ENCODE measurements at regions not wholly inside any gene's neighbourhood (a gene's known extent, or its start where the extent isn't known, plus 50 kb on each side); places are given as distances from the start of the nearest gene placed in this dataset.

DNA sequence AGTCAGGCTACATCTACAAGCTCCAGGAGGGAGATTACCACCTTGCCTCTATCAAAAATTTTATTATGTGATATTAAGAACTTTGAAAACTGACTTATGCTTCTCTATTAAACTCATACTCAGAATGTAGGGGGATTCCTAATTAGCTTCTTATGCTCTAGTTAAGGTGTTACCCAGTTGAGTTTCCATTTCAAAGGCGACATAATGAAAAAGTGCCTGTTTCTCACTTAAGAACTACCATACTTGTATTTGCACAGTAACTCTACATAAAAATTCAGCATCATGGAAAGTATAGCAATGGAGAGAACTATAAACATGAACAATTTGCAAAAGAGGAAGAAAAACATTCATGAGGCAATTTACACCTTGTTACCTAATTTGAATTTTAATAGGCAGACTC, 739.1 kb downstream of the ZPLD1 start:
- POLR2A ChIA-PET = no interaction called here
- TF ChIP-seq SP1 (IDR thresholded peaks at IDR 0.05) = no peak
- no peak for TF ChIP-seq ZNF384 (IDR thresholded peaks at IDR 0.05)
- TF ChIP-seq FOXA1 (IDR thresholded peaks at IDR 0.05) = no peak
- no peak for TF ChIP-seq LEF1 (IDR thresholded peaks at IDR 0.05; ENCODE audit: borderline replicate concordance)
- TF ChIP-seq L3MBTL2 (conservative IDR thresholded peaks at IDR 0.05) = no peak
- no peak for TF ChIP-seq FOXM1 (IDR thresholded peaks at IDR 0.05; ENCODE audit: borderline replicate concordance)
- no peak for TF ChIP-seq PKNOX1 (IDR thresholded peaks at IDR 0.05)
- no peak for TF ChIP-seq TARDBP (IDR thresholded peaks at IDR 0.05)
- no peak for TF ChIP-seq HDGF (IDR thresholded peaks at IDR 0.05; ENCODE audit: borderline replicate concordance)
- no peak for TF ChIP-seq FOXK2 (IDR thresholded peaks at IDR 0.05)
- no peak for TF ChIP-seq BHLHE40 (IDR thresholded peaks at IDR 0.05; ENCODE audit: borderline replicate concordance)
- no peak for TF ChIP-seq ARNT (IDR thresholded peaks at IDR 0.05)
- TF ChIP-seq NFRKB (IDR thresholded peaks at IDR 0.05) = no peak
- no peak for TF ChIP-seq CTBP1 (IDR thresholded peaks at IDR 0.05; ENCODE audit: borderline replicate concordance)
- TF ChIP-seq ELF4 (IDR thresholded peaks at IDR 0.05) = no peak
- no peak for TF ChIP-seq SUZ12 (IDR thresholded peaks at IDR 0.05)
- CTCF ChIA-PET = no interaction called here
- no peak for DNase-seq (ENCODE audit: extremely low spot score)

- TF ChIP-seq ELF4 (IDR thresholded peaks at IDR 0.05) (no peak), ZNF384 (IDR thresholded peaks at IDR 0.05) (no peak), FOXA1 (IDR thresholded peaks at IDR 0.05) (no peak), FOXK2 (IDR thresholded peaks at IDR 0.05) (no peak), TARDBP (IDR thresholded peaks at IDR 0.05) (no peak)
- ChIA-PET CTCF (no interaction called here), POLR2A (no interaction called here)
- DNase-seq (ENCODE audit: extremely low spot score) = no peak
These were observed 746.3 kb downstream of the ZPLD1 start for GRCh38 chr3:103181160-103181559.

GRCh38 chr3:103184772-103185171, 750.0 kb downstream of the ZPLD1 start:
- ChIA-PET POLR2A (no interaction called here), CTCF (no interaction called here)
- TF ChIP-seq LEF1 (IDR thresholded peaks at IDR 0.05; ENCODE audit: borderline replicate concordance) (no peak), TARDBP (IDR thresholded peaks at IDR 0.05) (no peak), FOXA1 (IDR thresholded peaks at IDR 0.05) (no peak), ARNT (IDR thresholded peaks at IDR 0.05) (no peak), HDGF (IDR thresholded peaks at IDR 0.05; ENCODE audit: borderline replicate concordance) (no peak), FOXM1 (IDR thresholded peaks at IDR 0.05; ENCODE audit: borderline replicate concordance) (no peak), ELF4 (IDR thresholded peaks at IDR 0.05) (no peak), SP1 (IDR thresholded peaks at IDR 0.05) (no peak), BHLHE40 (IDR thresholded peaks at IDR 0.05; ENCODE audit: borderline replicate concordance) (no peak), FOXK2 (IDR thresholded peaks at IDR 0.05) (no peak), SUZ12 (IDR thresholded peaks at IDR 0.05) (no peak), PKNOX1 (IDR thresholded peaks at IDR 0.05) (no peak), L3MBTL2 (conservative IDR thresholded peaks at IDR 0.05) (no peak), NFRKB (IDR thresholded peaks at IDR 0.05) (no peak)
- DNase-seq (ENCODE audit: extremely low spot score) = no peak

GRCh38 chr3:103189941-103190340, 755.1 kb downstream of the ZPLD1 start:
- ChIA-PET POLR2A (no interaction called here), CTCF (no interaction called here)
- DNase-seq (ENCODE audit: extremely low spot score) = no peak
- TF ChIP-seq HDGF (IDR thresholded peaks at IDR 0.05; ENCODE audit: borderline replicate concordance) = no peak

- no peak for DNase-seq (ENCODE audit: extremely low spot score)
- POLR2A ChIA-PET = no interaction called here
- CTCF ChIA-PET = no interaction called here
- no peak for TF ChIP-seq SUZ12 (IDR thresholded peaks at IDR 0.05)
- no peak for TF ChIP-seq LEF1 (IDR thresholded peaks at IDR 0.05; ENCODE audit: borderline replicate concordance)
- TF ChIP-seq FOXM1 (IDR thresholded peaks at IDR 0.05; ENCODE audit: borderline replicate concordance) = no peak
- TF ChIP-seq ARNT (IDR thresholded peaks at IDR 0.05) = no peak
- TF ChIP-seq FOXA1 (IDR thresholded peaks at IDR 0.05) = no peak
- TF ChIP-seq L3MBTL2 (conservative IDR thresholded peaks at IDR 0.05) = no peak
- TF ChIP-seq NFRKB (IDR thresholded peaks at IDR 0.05) = no peak
- TF ChIP-seq SP1 (IDR thresholded peaks at IDR 0.05) = no peak
- no peak for TF ChIP-seq HDGF (IDR thresholded peaks at IDR 0.05; ENCODE audit: borderline replicate concordance)
- TF ChIP-seq ZNF384 (IDR thresholded peaks at IDR 0.05) = no peak
- no peak for TF ChIP-seq BHLHE40 (IDR thresholded peaks at IDR 0.05; ENCODE audit: borderline replicate concordance)
- no peak for TF ChIP-seq CTBP1 (IDR thresholded peaks at IDR 0.05; ENCODE audit: borderline replicate concordance)
- no peak for TF ChIP-seq PKNOX1 (IDR thresholded peaks at IDR 0.05)
These were observed 760.4 kb downstream of the ZPLD1 start for GRCh38 chr3:103195216-103195615.

GRCh38 chr3:103203441-103203840, 768.6 kb downstream of the ZPLD1 start:
- ChIA-PET CTCF (no interaction called here), POLR2A (no interaction called here)
- DNase-seq (ENCODE audit: extremely low spot score) = no peak
- no peak for TF ChIP-seq BHLHE40 (IDR thresholded peaks at IDR 0.05; ENCODE audit: borderline replicate concordance)
- TF ChIP-seq FOXM1 (IDR thresholded peaks at IDR 0.05; ENCODE audit: borderline replicate concordance) = no peak
- TF ChIP-seq NFRKB (IDR thresholded peaks at IDR 0.05) = no peak
- TF ChIP-seq SUZ12 (IDR thresholded peaks at IDR 0.05) = no peak
- no peak for TF ChIP-seq ELF4 (IDR thresholded peaks at IDR 0.05)
- TF ChIP-seq HDGF (IDR thresholded peaks at IDR 0.05; ENCODE audit: borderline replicate concordance) = no peak
- no peak for TF ChIP-seq TARDBP (IDR thresholded peaks at IDR 0.05)
- no peak for TF ChIP-seq LEF1 (IDR thresholded peaks at IDR 0.05; ENCODE audit: borderline replicate concordance)
- no peak for TF ChIP-seq FOXK2 (IDR thresholded peaks at IDR 0.05)

DNA sequence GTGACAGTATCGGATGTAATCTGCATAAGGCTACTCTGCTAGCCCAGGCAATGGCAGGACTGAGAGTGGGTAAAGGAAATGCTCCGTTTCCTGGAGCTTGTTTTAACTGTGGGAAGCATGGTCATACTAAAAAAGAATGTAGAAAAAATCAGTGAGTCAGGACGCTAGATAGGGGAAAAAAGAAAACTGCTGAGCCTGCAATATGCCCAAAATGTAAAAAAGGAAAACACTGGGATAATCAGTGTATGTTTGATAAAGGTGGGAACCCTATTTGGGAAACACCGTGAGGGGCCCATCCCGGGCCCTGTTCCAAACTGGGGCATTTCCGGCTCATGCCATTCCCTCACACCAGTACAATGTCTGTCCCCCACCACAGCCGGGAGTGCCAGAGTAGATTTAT, 775.8 kb downstream of the ZPLD1 start:
- TF ChIP-seq FOXM1 (IDR thresholded peaks at IDR 0.05; ENCODE audit: borderline replicate concordance) = no peak
- TF ChIP-seq TARDBP (IDR thresholded peaks at IDR 0.05) = no peak
- TF ChIP-seq SP1 (IDR thresholded peaks at IDR 0.05) = no peak
- TF ChIP-seq ZNF384 (IDR thresholded peaks at IDR 0.05) = no peak
- TF ChIP-seq ELF4 (IDR thresholded peaks at IDR 0.05) = no peak
- no peak for TF ChIP-seq FOXK2 (IDR thresholded peaks at IDR 0.05)
- TF ChIP-seq FOXA1 (IDR thresholded peaks at IDR 0.05) = no peak
- TF ChIP-seq BHLHE40 (IDR thresholded peaks at IDR 0.05; ENCODE audit: borderline replicate concordance) = no peak
- no peak for TF ChIP-seq LEF1 (IDR thresholded peaks at IDR 0.05; ENCODE audit: borderline replicate concordance)
- TF ChIP-seq HDGF (IDR thresholded peaks at IDR 0.05; ENCODE audit: borderline replicate concordance) = no peak
- no peak for TF ChIP-seq NFRKB (IDR thresholded peaks at IDR 0.05)
- TF ChIP-seq ARNT (IDR thresholded peaks at IDR 0.05) = no peak
- no peak for TF ChIP-seq PKNOX1 (IDR thresholded peaks at IDR 0.05)
- no peak for TF ChIP-seq SUZ12 (IDR thresholded peaks at IDR 0.05)
- TF ChIP-seq CTBP1 (IDR thresholded peaks at IDR 0.05; ENCODE audit: borderline replicate concordance) = no peak
- TF ChIP-seq L3MBTL2 (conservative IDR thresholded peaks at IDR 0.05) = no peak
- DNase-seq (ENCODE audit: extremely low spot score) = no peak
- CTCF ChIA-PET = no interaction called here
- POLR2A ChIA-PET = no interaction called here

All from HEK293T (cell line).